Tibial artery (tissue), 4 donors: ENCODE measurements at regions not wholly inside any gene's neighbourhood (a gene's known extent, or its start where the extent isn't known, plus 50 kb on each side); places are given as distances from the start of the nearest gene placed in this dataset.
A peak's percentile ranks its signal among the peaks of the same experiment; 100 is the strongest.

Experiments used
- DNase-seq, 2 donors: peaks; one replicate each; pipeline ENCODE4 v3.0.0-alpha.2; 2019
- H3K27ac ChIP-seq, 2 donors: fragments of 200-600 bp; sonication (generic) in 1 of 2; 1 replicate in 1 of 2; 2 replicates in 1 of 2; pipeline ENCODE4 v1.5.1; 2018 to 2019; ENCODE audit warnings: mild to moderate bottlenecking in 1 of 2
- H3K27me3 ChIP-seq, 2 donors: fragments of 200-600 bp; sonication (generic) in 1 of 2; one replicate each; pipeline versions ENCODE4 v1.5.1 to v1.6.0; 2016 to 2019
- H3K36me3 ChIP-seq, 3 donors: fragments of 200-600 bp; sonication (generic) in 2 of 3; one replicate each; pipeline ENCODE4 v1.5.1; 2016 to 2019; ENCODE audit warnings: mild to moderate bottlenecking in 2 of 3
- H3K4me1 ChIP-seq, 4 donors: fragments of 200-600 bp; sonication (generic) in 2 of 4; 1 replicate in 3 of 4; 2 replicates in 1 of 4; pipeline ENCODE4 v1.5.1; 2016 to 2019
- H3K4me3 ChIP-seq, 2 donors: fragments of 200-600 bp; sonication (generic) in 1 of 2; 1 replicate in 1 of 2; 2 replicates in 1 of 2; pipeline ENCODE4 v1.5.1; 2018 to 2019; ENCODE audit warnings: mild to moderate bottlenecking in 2 of 2
- H3K9me3 ChIP-seq, 3 donors: fragments of 200-600 bp; sonication (generic) in 1 of 3; one replicate each; pipeline ENCODE4 v1.5.1; 2016 to 2019
- CTCF ChIP-seq, 2 experiments: fragments of 200-600 bp in 1 of 2; fragments of 450-650 bp in 1 of 2; IDR thresholded peaks; one replicate each; pipeline ENCODE4 v1.5.1; 2017 to 2019; ENCODE audit warnings: antibody characterized with exemption in 2 of 2, mild to moderate bottlenecking in 1 of 2, moderate library complexity in 1 of 2
- intact Hi-C: fragments of 100-400 bp; cut with DNase I; formaldehyde crosslinking; loops from one replicate; pipeline ENCODE4 v1.15.0; 2023; ENCODE audit warnings: low total_unique reads

GRCh38 chr2:216800836-216801235, 59.0 kb downstream of the TNP1 start:
- no peaks in the 10 kb centered on the region for H3K27me3 ChIP-seq
- peaks cover 0 to 79% (median 48%) of the 10 kb centered on the region in 4 donors for H3K4me1 ChIP-seq
- H3K27ac ChIP-seq: peak overlapping the region; percentile 72 to 74
- H3K4me3 ChIP-seq: no peak overlapping the region
- no peaks in the 10 kb centered on the region for H3K9me3 ChIP-seq
- H3K36me3 ChIP-seq: no peaks in the 10 kb centered on the region
- intact Hi-C loops: no loop called here
- no peak for TF ChIP-seq CTCF (IDR thresholded peaks at IDR 0.05)
- no peak for DNase-seq

DNA sequence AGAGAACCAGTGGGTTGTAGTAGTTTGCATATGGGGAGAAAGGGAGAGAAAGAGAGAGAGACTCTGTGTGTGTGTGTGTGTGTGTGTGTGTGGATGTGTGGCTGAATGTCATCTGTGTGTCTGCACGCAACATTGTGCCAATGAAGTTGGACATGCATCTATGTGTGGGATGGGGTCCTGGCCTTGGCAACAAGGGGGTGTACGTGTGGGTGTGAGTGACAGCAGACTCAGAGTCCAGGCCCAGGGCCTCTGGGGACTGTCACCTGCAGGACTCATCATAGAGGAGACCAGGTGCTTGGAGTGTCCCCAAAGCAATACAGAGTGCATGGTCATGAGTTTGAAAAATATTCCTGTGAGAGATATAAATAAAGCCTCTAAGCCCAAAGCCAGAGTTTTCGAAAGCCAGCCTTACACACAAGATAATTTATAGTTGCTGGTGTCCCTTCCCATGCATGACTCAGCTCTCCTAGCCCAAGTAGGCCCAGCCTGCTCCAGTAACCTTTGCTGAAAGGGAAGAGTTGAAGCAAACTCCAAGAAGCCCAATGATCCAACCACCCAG, 59.9 kb downstream of the TNP1 start:
- TF ChIP-seq CTCF (IDR thresholded peaks at IDR 0.05): no peak
- Histone ChIP-seq H3K4me1 (peaks cover 0 to 85% (median 56%) of the 10 kb centered on the region in 4 donors), H3K36me3 (no peaks in the 10 kb centered on the region), H3K4me3 (no peak overlapping the region), H3K9me3 (no peaks in the 10 kb centered on the region), H3K27me3 (no peaks in the 10 kb centered on the region), H3K27ac (peak overlapping the region; percentile 72 to 74)
- DNase-seq: peak; percentile 77 to 87
- intact Hi-C loops: no loop called here

- no peaks in the 10 kb centered on the region for H3K9me3 ChIP-seq
- no peak overlapping the region for H3K4me3 ChIP-seq
- TF ChIP-seq CTCF (IDR thresholded peaks at IDR 0.05): no peak
- intact Hi-C loops: no loop called here
- peaks cover 0 to 83% (median 59%) of the 10 kb centered on the region in 4 donors for H3K4me1 ChIP-seq
- H3K27ac ChIP-seq: peak overlapping the region; percentile 72 to 74
- H3K27me3 ChIP-seq: no peaks in the 10 kb centered on the region
- DNase-seq: no peak
- no peaks in the 10 kb centered on the region for H3K36me3 ChIP-seq
Observed at GRCh38 chr2:216796115-216796840, 63.6 kb downstream of the TNP1 start.

DNA sequence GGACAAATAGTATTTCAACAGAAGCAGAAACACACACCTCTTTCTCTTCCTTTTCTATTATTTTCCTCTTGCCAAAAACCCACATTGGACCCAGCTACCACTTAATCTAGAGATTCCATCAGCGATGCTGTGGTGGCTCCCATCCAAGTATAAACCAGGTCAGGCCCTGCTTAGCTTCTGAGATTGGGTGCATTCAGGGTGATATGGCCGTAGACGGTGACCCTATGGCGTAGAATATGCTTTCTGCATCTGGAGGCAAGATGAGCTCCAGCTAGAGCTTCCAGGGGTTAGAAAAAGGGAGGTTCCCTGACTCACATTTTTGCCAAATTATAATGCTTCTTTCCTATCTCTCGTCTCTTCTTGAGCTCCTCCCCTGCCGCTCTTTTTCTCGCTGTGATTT, 66.5 kb downstream of the TNP1 start:
- peaks cover 0 to 85% (median 44%) of the 10 kb centered on the region in 4 donors for H3K4me1 ChIP-seq
- intact Hi-C loops: no loop called here
- DNase-seq: no peak
- H3K27me3 ChIP-seq: no peaks in the 10 kb centered on the region
- H3K4me3 ChIP-seq: no peak overlapping the region
- no peaks in the 10 kb centered on the region for H3K36me3 ChIP-seq
- peak overlapping the region; percentile 79 to 86 for H3K27ac ChIP-seq
- TF ChIP-seq CTCF (IDR thresholded peaks at IDR 0.05): no peak
- H3K9me3 ChIP-seq: no peaks in the 10 kb centered on the region

DNA sequence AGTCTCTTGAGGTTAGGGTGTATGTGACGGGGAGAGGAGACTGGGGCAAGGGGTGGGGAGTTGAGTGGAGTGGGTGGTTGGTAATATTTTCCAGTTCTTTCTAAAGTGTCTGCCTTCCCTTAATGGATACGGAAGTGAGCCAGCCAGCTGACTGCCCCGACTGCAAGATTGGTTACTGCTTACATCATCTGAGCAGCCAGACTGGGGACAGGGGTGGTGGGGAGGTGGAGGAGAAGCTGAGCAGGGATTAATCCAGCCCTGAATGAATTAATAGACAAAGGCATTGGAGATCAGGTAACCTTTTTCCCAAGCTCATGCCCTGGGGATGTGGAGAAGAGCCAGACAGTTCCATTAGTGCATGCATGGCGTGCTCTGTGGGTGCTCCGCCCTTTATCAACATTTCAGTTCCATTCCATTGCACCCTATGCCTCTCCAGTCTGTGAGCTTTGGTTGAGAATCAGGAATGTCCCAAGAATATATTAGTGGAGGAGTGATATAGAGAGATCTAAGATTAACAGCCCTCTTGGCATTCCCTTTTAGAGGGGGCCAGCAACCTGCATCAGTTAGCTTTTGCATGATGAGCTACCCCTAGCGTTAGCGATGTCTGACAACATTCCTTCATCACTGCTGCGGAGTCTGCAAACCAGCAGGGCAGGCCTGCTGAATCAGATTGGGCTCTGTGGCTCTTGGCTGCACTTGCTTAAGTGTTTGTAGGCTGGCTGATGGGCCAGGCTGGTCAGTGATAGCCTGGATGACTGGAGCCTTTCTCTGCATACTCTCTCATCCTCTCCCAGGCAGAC, 67.4 kb downstream of the TNP1 start:
- no peaks in the 10 kb centered on the region for H3K9me3 ChIP-seq
- H3K4me3 ChIP-seq: no peak overlapping the region
- H3K4me1 ChIP-seq: peaks cover 0 to 85% (median 44%) of the 10 kb centered on the region in 4 donors
- TF ChIP-seq CTCF (IDR thresholded peaks at IDR 0.05): peak in 1 of 2 experiments; percentile 16
- no peaks in the 10 kb centered on the region for H3K36me3 ChIP-seq
- DNase-seq: peak; percentile 90 to 94
- peak overlapping the region; percentile 79 to 86 for H3K27ac ChIP-seq
- intact Hi-C loops: no loop called here
- no peaks in the 10 kb centered on the region for H3K27me3 ChIP-seq
